K562 (cell line): ENCODE measurements at regions not wholly inside any gene's neighbourhood (a gene's known extent, or its start where the extent isn't known, plus 50 kb on each side); places are given as distances from the start of the nearest gene placed in this dataset.

Experiments used
- ATAC-seq: fragments of 200-7000 bp; cut with Tn5 transposase; 3 replicates; pipeline ENCODE4 v1.9.1; 2020; ENCODE audit warnings: moderate library complexity
- BruUV-seq: library from RNA; stranded (reverse); fragments of 400-500 nt; replicated peaks from 2 replicates; lab custom pipeline; 2021; lab: Mats Ljungman, UMichigan
- CTCF ChIA-PET: fragments of 300-600 bp; formaldehyde crosslinking; extraction: SDS; loops from one replicate; lab custom pipeline; 2021; ENCODE audit warnings: low intra/inter-chr PET ratio; lab: Yijun Ruan, JAX
- POLR2A ChIA-PET: fragments of 300-600, 350-650 bp; sonication (Branson Sonifier 250); formaldehyde crosslinking; extraction: SDS; loops from one replicate; lab custom pipeline; 2021; ENCODE audit warnings: antibody characterized with exemption, inconsistent platforms; lab: Yijun Ruan, JAX
- DNase-seq, 4 experiments: peaks; one replicate each; pipeline versions ENCODE4 v3.0.0 to v3.0.0-alpha.2; 2011 to 2018; ENCODE audit warnings: low spot score in 3 of 4, mixed read lengths in 3 of 4; ENCODE audit errors: extremely low read depth in 1 of 4
- FAIRE-seq: peaks from 2 replicates; lab custom pipeline; 2011; peaks lifted over from hg19 to GRCh38; lab: Jason Lieb, UNC
- H2AFZ ChIP-seq: 2 replicates; pipeline ENCODE4 v1.6.0; 2011; ENCODE audit warnings: low read depth, low read length, control low read depth, inconsistent platforms
- H3K27ac ChIP-seq: fragments of 200-600 bp; 3 replicates; pipeline ENCODE4 v1.8.0; 2011; ENCODE audit warnings: low read depth, mild to moderate bottlenecking, control low read depth, inconsistent platforms, low read length, moderate library complexity, mixed read lengths; ENCODE audit errors: extremely low read depth
- H3K27me3 ChIP-seq, 2 experiments: fragments of 300-600 bp in 1 of 2; 2 replicates in 1 of 2; 3 replicates in 1 of 2; pipeline versions ENCODE4 v1.6.0 to v1.8.0; 2011; ENCODE audit warnings: inconsistent platforms in 2 of 2, low read length in 2 of 2, mild to moderate bottlenecking in 1 of 2, mixed read lengths in 1 of 2, moderate library complexity in 1 of 2; ENCODE audit not compliant: control insufficient read depth in 2 of 2, insufficient read depth in 2 of 2
- H3K36me3 ChIP-seq: fragments of 300-600 bp; 3 replicates; pipeline ENCODE4 v1.8.0; 2011; ENCODE audit warnings: mild to moderate bottlenecking, low read length, inconsistent platforms; ENCODE audit not compliant: control insufficient read depth, insufficient read depth
- H3K4me1 ChIP-seq, 2 experiments: fragments of 200-600 bp in 1 of 2; replicated peaks in 1 of 2; 2 replicates in 1 of 2; 3 replicates in 1 of 2; pipeline versions ENCODE4 v1.5.1 to v1.8.0; 2011; ENCODE audit warnings: inconsistent platforms in 2 of 2, low read length in 2 of 2, mild to moderate bottlenecking in 1 of 2, mixed read lengths in 1 of 2, moderate library complexity in 1 of 2; ENCODE audit not compliant: control insufficient read depth in 2 of 2, insufficient read depth in 2 of 2
- H3K4me2 ChIP-seq: 2 replicates; pipeline ENCODE4 v1.6.1; 2011; ENCODE audit warnings: low read length, control low read depth, inconsistent platforms, mixed read lengths; ENCODE audit not compliant: insufficient read depth
- H3K4me3 ChIP-seq: fragments of 200-600 bp; sonication (generic), shearing (Covaris generic); 2 replicates; pipeline ENCODE4 v1.5.1; 2016; ENCODE audit warnings: control low read depth, inconsistent platforms
- H3K79me2 ChIP-seq: fragments of 200-600 bp; 3 replicates; pipeline ENCODE4 v1.8.0; 2011; ENCODE audit warnings: low read length, inconsistent platforms; ENCODE audit not compliant: control insufficient read depth, insufficient read depth
- H3K9ac ChIP-seq, 2 experiments: 2 replicates each; pipeline versions ENCODE4 v1.6.0 to v1.6.1; 2011; ENCODE audit warnings: low read depth in 2 of 2, low read length in 2 of 2, control low read depth in 1 of 2, inconsistent platforms in 1 of 2, mild to moderate bottlenecking in 1 of 2, mixed read lengths in 1 of 2; ENCODE audit not compliant: insufficient read depth in 1 of 2
- H3K9me1 ChIP-seq: one replicate; pipeline ENCODE4 v1.6.0; 2011; ENCODE audit warnings: inconsistent platforms, mild to moderate bottlenecking, low read length, moderate library complexity; ENCODE audit not compliant: control insufficient read depth, insufficient read depth
- H3K9me3 ChIP-seq: replicated peaks from 2 replicates; pipeline ENCODE4 v1.5.1; 2011; ENCODE audit warnings: low read depth, low read length, inconsistent platforms; ENCODE audit not compliant: control insufficient read depth, insufficient read depth
- H4K20me1 ChIP-seq: replicated peaks from 2 replicates; pipeline ENCODE4 v1.6.1; 2011; ENCODE audit warnings: low read length, inconsistent platforms, mixed read lengths; ENCODE audit not compliant: control insufficient read depth, insufficient read depth
- HDAC3 ChIP-seq: fragments of 450-650 bp; IDR thresholded peaks from 2 replicates; pipeline ENCODE4 v1.6.1; 2018; ENCODE audit warnings: borderline replicate concordance, mild to moderate bottlenecking, moderate library complexity; ENCODE audit not compliant: partially characterized antibody
- IRF2 ChIP-seq: sonication (generic); formaldehyde crosslinking; IDR thresholded peaks from 2 replicates; pipeline ENCODE4 v1.8.1; 2022; ENCODE audit warnings: mild to moderate bottlenecking, missing genetic modification reagents
- MEF2D ChIP-seq: conservative IDR thresholded peaks from 2 replicates; pipeline ENCODE4 v1.6.1; 2016; ENCODE audit warnings: low read depth, missing genetic modification characterization, missing compliant biosample characterization
- MTA3 ChIP-seq: fragments of 450-650 bp; formaldehyde crosslinking; IDR thresholded peaks from 2 replicates; pipeline ENCODE4 v1.6.1; 2017; ENCODE audit warnings: mild to moderate bottlenecking, borderline replicate concordance
- MTF1 ChIP-seq: fragments of 250-450 bp; sonication (Bioruptor Pico); IDR thresholded peaks from 2 replicates; pipeline ENCODE4 v1.9.0; 2021; ENCODE audit warnings: moderate library complexity, mild to moderate bottlenecking, inconsistent platforms, borderline replicate concordance
- RBM14 ChIP-seq: fragments of 200-400 bp; formaldehyde crosslinking; IDR thresholded peaks from 2 replicates; pipeline ENCODE4 v1.6.1; 2018; ENCODE audit warnings: low read depth, mild to moderate bottlenecking, low read length, moderate library complexity, borderline replicate concordance; ENCODE audit not compliant: insufficient read depth
- SMARCA4 ChIP-seq: fragments of 450-650 bp; IDR thresholded peaks from 2 replicates; pipeline ENCODE4 v1.6.1; 2016
- TAL1 ChIP-seq: fragments of 450-650 bp; IDR thresholded peaks from 2 replicates; pipeline ENCODE4 v1.6.1; 2016; ENCODE audit warnings: mild to moderate bottlenecking
- ZNF212 ChIP-seq: fragments of 450-650 bp; formaldehyde crosslinking; IDR thresholded peaks from 2 replicates; pipeline ENCODE4 v1.4.0; 2020; ENCODE audit warnings: mild to moderate bottlenecking
- ZNF696 ChIP-seq: fragments of 250-450 bp; sonication (Bioruptor Pico); conservative IDR thresholded peaks from 2 replicates; pipeline ENCODE4 v1.4.0; 2020; ENCODE audit warnings: mild to moderate bottlenecking, moderate library complexity
- ZNF766 ChIP-seq: fragments of 200-800 bp; sonication (Bioruptor generic); conservative IDR thresholded peaks from 2 replicates; pipeline ENCODE4 v1.6.1; 2016; ENCODE audit warnings: missing genetic modification characterization, missing compliant biosample characterization
- WGBS: fragments of 100-300 bp; shearing (Covaris generic); methylation state at CpG from one replicate; pipeline ENCODE4 v1.1.6; 2016; ENCODE audit warnings: low coverage, mixed read lengths; ENCODE audit not compliant: insufficient coverage; ENCODE audit errors: missing lambda C conversion rate; 5-methylcytosine and 5-hydroxymethylcytosine counted together
- in situ Hi-C: fragments of 300-500 bp; cut with MboI; formaldehyde crosslinking; loops from 4 replicates; pipeline ENCODE4 v1.15.0; 2018; ENCODE audit warnings: inconsistent platforms, mixed read lengths
- intact Hi-C: fragments of 100-400 bp; cut with micrococcal nuclease; formaldehyde crosslinking; loops from 2 replicates; pipeline ENCODE4 v1.14.2; 2022
- TF ChIP-seq, protein P1 (sequence below): fragments of 450-650 bp; formaldehyde crosslinking; IDR thresholded peaks from 2 replicates; pipeline ENCODE4 v1.4.0; 2020; ENCODE audit warnings: mild to moderate bottlenecking, moderate library complexity
- TF ChIP-seq, protein P2 (sequence below): fragments of 450-650 bp; formaldehyde crosslinking; IDR thresholded peaks from 2 replicates; pipeline ENCODE4 v1.4.0; 2022; ENCODE audit warnings: missing genetic modification characterization
- TF ChIP-seq, protein P3 (sequence below): fragments of 250-450 bp; sonication (Bioruptor Pico); IDR thresholded peaks from 2 replicates; pipeline ENCODE4 v1.4.0; 2020; ENCODE audit warnings: mild to moderate bottlenecking, moderate library complexity, borderline replicate concordance
- TF ChIP-seq, protein P4 (sequence below), 3 experiments: IDR thresholded peaks in 2 of 3; conservative IDR thresholded peaks in 1 of 3; 2 replicates each; pipeline ENCODE4 v1.5.1; 2011 to 2012; ENCODE audit warnings: low read length in 3 of 3, mild to moderate bottlenecking in 3 of 3, control low read depth in 2 of 3, improper control_type of control experiment in 1 of 3, inconsistent platforms in 1 of 3, low read depth in 1 of 3, mixed read lengths in 1 of 3, moderate library complexity in 1 of 3; ENCODE audit not compliant: insufficient read depth in 2 of 3

DNA sequence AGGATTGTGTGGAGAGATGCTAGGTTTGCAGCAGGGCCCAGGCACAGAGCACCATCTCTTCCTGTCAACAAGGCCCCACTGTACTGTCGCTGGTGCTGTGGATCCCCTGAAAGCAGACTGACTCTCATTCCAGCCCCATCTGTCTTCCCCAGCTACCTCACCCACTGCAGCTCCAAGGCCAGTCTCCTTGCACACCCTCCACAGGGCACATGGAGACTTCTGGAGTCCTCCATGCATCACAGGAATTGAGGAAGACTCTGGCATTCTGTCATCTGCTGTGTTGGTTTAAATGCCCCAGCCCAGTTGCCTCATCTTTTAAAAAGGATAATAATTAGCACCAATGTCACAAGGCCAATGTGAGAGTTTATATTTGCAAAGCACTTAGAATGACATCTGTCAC, 301.2 kb downstream of the RPLP1 start:
- WGBS: 0% methylated on average over 1 of the region's 1 CpG
- no TSS peak for BruUV-seq
- Histone ChIP-seq H3K9me1 (no peaks in the 10 kb centered on the region), H3K4me1 (no peaks in the 10 kb centered on the region), H4K20me1 (no peaks in the 10 kb centered on the region), H3K27me3 (no peaks in the 10 kb centered on the region; a peak in 1 of 5 replicates), H3K27ac (no peak overlapping the region), H3K9me3 (no peaks in the 10 kb centered on the region), H3K4me3 (no peak overlapping the region), H3K79me2 (no peaks in the 10 kb centered on the region), H3K4me2 (no peak overlapping the region), H2AFZ (no peak overlapping the region), H3K9ac (no peak overlapping the region), H3K36me3 (no peaks in the 10 kb centered on the region)
- CTCF ChIA-PET: no interaction called here
- DNase-seq (no peak), ATAC-seq (no peak), FAIRE-seq (no peak)
- intact Hi-C loops: no loop called here
- TF ChIP-seq MTF1 (no peak), RBM14 (no peak), IRF2 (CRISPR knock-in tag) (no peak), TAL1 (no peak), ZNF766 (no peak), ZNF696 (CRISPR knock-in tag) (no peak), MEF2D (tag) (no peak), ZNF212 (no peak), HDAC3 (no peak), MTA3 (no peak), SMARCA4 (no peak)
- TF ChIP-seq, protein P1, sequence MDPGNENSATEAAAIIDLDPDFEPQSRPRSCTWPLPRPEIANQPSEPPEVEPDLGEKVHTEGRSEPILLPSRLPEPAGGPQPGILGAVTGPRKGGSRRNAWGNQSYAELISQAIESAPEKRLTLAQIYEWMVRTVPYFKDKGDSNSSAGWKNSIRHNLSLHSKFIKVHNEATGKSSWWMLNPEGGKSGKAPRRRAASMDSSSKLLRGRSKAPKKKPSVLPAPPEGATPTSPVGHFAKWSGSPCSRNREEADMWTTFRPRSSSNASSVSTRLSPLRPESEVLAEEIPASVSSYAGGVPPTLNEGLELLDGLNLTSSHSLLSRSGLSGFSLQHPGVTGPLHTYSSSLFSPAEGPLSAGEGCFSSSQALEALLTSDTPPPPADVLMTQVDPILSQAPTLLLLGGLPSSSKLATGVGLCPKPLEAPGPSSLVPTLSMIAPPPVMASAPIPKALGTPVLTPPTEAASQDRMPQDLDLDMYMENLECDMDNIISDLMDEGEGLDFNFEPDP (CRISPR knock-in tag): no peak
- TF ChIP-seq, protein P2, sequence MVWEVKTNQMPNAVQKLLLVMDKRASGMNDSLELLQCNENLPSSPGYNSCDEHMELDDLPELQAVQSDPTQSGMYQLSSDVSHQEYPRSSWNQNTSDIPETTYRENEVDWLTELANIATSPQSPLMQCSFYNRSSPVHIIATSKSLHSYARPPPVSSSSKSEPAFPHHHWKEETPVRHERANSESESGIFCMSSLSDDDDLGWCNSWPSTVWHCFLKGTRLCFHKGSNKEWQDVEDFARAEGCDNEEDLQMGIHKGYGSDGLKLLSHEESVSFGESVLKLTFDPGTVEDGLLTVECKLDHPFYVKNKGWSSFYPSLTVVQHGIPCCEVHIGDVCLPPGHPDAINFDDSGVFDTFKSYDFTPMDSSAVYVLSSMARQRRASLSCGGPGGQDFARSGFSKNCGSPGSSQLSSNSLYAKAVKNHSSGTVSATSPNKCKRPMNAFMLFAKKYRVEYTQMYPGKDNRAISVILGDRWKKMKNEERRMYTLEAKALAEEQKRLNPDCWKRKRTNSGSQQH (CRISPR knock-in tag): no peak
- TF ChIP-seq, protein P3, sequence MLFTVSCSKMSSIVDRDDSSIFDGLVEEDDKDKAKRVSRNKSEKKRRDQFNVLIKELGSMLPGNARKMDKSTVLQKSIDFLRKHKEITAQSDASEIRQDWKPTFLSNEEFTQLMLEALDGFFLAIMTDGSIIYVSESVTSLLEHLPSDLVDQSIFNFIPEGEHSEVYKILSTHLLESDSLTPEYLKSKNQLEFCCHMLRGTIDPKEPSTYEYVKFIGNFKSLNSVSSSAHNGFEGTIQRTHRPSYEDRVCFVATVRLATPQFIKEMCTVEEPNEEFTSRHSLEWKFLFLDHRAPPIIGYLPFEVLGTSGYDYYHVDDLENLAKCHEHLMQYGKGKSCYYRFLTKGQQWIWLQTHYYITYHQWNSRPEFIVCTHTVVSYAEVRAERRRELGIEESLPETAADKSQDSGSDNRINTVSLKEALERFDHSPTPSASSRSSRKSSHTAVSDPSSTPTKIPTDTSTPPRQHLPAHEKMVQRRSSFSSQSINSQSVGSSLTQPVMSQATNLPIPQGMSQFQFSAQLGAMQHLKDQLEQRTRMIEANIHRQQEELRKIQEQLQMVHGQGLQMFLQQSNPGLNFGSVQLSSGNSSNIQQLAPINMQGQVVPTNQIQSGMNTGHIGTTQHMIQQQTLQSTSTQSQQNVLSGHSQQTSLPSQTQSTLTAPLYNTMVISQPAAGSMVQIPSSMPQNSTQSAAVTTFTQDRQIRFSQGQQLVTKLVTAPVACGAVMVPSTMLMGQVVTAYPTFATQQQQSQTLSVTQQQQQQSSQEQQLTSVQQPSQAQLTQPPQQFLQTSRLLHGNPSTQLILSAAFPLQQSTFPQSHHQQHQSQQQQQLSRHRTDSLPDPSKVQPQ (CRISPR knock-in tag): no peak
- TF ChIP-seq, protein P4, sequence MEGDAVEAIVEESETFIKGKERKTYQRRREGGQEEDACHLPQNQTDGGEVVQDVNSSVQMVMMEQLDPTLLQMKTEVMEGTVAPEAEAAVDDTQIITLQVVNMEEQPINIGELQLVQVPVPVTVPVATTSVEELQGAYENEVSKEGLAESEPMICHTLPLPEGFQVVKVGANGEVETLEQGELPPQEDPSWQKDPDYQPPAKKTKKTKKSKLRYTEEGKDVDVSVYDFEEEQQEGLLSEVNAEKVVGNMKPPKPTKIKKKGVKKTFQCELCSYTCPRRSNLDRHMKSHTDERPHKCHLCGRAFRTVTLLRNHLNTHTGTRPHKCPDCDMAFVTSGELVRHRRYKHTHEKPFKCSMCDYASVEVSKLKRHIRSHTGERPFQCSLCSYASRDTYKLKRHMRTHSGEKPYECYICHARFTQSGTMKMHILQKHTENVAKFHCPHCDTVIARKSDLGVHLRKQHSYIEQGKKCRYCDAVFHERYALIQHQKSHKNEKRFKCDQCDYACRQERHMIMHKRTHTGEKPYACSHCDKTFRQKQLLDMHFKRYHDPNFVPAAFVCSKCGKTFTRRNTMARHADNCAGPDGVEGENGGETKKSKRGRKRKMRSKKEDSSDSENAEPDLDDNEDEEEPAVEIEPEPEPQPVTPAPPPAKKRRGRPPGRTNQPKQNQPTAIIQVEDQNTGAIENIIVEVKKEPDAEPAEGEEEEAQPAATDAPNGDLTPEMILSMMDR (IDR thresholded peaks at IDR 0.05 in 2 of 3, conservative IDR thresholded peaks at IDR 0.05 in 1 of 3; ENCODE audit: insufficient read depth in 2 of 3, low read depth in 1 of 3, low read length in 3 of 3): no peak
- POLR2A ChIA-PET: no interaction called here
- in situ Hi-C loops: no loop called here
